ENCODE measurements at regions not wholly inside any gene's neighbourhood (a gene's known extent, or its start where the extent isn't known, plus 50 kb on each side); places are given as distances from the start of the nearest gene placed in this dataset.
"Not testable (repeated sequence)": the region's sequence is repeated elsewhere in the genome, so short reads cannot be mapped to it uniquely, and the experiment has no call there.

GRCh38 chrX:1053600-1053999, 158.8 kb downstream of the CRLF2 start:
- DNase-seq = not testable (repeated sequence)

DNA sequence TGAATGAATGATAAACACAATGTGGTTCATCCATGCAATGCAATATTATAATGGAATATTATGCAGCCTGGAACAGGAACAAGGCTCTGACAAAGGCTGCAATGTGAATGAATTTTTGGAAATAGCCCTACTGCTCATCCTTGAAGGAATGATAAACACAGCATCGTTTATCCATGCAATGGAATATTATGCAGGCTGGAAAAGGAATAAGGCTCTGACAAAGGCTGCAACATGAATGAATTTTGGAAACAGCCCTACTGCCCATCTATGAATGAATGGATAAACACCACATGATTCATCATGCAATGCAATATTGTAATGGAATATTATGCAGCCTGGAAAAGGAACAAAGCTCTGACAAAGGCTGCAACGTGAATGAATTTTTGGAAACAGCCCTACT, 159.4 kb downstream of the CRLF2 start:
- no peak for DNase-seq

- DNase-seq = no peak
Observed at GRCh38 chrX:1052021-1052420, 160.4 kb downstream of the CRLF2 start.

DNA sequence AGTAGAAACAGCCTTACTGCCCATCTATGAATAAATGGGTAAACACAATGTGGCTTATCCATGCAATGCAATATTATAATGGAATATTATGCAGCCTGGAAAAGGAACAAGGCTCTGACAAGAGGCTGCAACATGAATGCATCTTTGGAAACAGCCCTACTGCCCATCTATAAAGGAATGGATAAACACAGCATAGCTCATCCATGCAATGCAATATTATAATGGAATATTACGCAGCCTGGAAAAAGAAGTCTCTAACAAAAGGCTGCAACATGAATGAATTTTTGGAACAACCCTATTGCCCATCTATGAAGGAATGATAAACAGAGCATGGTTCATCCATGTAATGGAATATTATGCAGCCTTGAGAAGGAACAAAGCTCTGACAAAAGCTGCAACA, 161.0 kb downstream of the CRLF2 start:
- no peak for DNase-seq

DNA sequence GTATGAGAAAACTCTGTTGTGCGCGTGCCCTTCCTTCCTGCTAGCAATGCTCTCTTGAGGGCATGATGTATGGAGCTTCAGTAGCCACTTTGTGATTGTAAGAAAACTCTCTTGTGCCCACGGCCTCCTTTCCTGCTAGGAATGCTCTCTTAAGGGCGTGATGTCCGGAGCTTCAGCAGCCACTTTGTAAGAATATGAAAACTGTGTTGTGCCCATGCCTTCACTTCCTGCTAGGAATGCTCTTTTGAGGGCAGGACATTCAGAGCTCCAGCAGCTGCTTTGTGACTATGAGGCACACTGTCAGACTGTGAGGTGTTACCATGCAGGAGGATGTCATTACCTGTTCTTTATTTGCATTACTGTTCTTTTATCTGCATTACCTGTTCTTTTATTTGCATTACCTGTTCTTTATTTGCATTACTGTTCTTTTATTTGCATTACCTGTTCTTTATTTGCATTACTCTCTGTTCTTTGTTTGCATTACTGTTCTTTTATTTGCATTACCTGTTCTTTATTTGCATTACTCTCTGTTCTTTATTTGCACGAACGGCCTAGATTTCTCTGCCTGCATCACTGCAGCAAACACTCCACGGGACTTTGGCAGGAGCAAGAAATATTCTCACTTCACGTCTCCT, 166.7 kb downstream of the CRLF2 start:
- DNase-seq = no peak

- no peak for DNase-seq
Observed at GRCh38 chrX:1041091-1041490, 171.4 kb downstream of the CRLF2 start.

- DNase-seq = not testable (repeated sequence)
Observed at GRCh38 chrX:1035931-1036330, 176.5 kb downstream of the CRLF2 start.

GRCh38 chrX:1035206-1035605, 177.2 kb downstream of the CRLF2 start:
- DNase-seq = no peak

DNA sequence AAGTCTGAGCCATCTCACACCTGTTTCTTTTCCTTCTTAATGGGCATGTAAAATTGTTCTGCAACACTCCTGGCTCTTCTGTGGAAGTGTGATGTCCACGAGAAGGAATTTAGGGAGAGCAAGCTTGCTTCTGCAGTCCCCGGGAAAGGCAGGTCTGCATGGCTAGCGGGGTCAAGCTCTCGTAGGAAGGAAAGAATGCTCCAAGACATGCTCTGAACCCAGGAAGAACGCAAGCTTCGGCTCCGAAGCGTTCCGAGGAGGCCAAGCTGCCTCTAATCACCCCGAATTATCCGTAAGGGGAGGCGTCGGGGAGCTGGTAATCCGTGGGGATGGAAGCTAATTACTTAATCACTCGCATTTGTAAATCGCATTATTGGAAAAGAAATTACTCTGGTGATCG, 177.7 kb downstream of the CRLF2 start:
- no peak for DNase-seq

- no peak for DNase-seq
Observed at GRCh38 chrX:1031521-1032430, 180.7 kb downstream of the CRLF2 start.

DNA sequence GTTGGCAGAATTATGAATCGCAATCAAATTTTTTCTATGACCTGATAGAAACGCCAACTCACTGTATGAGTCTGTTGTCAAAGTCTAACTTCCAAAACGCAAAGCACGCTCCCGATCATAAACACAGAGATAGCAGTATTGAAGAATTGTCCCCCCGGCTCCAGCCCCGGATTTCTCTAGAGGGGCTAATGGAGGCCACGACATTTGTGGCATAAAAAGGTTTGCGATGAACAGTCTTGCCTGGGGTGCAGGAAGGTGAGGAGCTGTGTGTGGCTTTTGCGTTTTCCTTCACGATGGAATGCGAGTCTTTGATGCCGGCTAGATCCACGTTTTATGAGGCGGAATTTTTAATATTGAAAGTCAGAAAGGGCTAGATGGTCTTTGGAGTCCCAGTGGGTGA, 183.0 kb downstream of the CRLF2 start:
- DNase-seq = no peak

DNA sequence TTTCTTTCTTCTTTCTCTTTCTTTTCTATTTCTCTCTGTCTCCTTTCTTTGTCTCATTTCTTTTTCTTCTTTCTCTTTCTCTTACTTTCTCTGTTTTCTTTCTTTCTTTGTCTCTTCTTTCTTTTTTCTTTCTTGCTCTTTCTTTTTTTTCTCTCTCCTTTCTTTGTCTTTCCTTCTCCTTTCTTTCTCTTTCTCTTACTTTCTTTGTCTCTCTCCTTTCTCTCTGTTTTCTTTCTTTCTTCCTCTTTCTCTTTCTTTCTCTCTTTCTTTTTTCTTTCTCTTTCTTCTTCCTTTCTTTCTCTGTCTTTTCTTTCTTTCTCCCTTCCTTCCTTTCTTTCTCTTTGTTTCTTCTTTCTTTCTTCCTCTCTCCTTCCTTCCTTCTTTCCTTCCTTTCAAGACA, 184.8 kb downstream of the CRLF2 start:
- no peak for DNase-seq

DNA sequence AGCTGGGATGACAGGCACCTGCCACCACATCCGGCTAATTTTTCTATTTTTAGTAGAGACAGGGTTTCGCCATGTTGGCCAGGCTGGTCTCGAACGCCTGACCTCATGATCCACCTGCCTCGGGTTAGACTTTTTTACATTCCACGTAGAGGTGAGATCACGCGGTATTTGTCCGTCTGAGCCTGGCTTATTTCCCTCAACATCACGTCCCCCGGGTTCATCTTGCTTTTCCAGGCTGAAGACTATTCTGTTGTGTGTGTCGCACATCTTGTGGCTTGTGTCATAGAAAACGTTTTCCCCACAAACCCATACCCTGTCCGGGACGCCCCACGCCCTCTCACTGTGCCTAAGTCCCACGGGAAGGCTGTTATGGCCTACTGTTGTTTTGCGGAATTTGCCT, 185.3 kb downstream of the CRLF2 start:
- no peak for DNase-seq

DNA sequence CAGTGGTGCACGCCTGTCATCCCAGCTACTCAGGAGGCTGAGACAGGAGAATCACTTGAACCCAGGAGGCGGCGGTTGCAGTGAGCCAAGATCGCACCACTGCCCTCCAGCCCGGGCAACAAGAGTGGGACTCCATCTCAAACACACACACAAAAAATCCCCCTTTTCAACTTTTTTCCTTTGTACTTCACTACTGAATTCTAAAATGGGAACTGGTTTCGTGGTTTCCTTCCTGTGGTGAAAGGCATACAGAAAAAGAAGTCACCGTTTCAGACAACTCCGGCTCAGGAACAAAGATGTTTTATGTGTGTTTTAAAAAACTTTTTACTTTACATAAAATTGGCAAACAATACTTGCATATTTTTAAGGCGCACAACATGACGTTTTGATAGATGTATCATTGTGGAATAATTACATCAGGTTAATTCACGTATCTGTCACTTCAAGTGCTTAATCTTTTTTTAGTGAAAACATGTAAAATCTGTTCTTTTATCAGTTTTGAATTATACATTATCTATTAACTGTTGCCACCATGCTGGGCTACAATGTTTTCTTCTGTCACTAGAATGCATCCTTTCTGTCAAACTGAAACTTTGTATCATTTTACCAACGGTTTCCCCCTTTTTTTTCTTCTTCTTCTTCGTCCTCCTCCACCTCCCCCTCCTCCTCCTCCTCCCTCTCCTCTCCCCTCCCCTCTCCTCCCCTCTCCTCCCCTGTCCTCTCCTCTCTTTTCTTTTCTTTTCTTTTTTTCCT, 186.0 kb downstream of the CRLF2 start:
- no peak for DNase-seq

- DNase-seq = no peak
Observed at GRCh38 chrX:1025413-1025812, 187.0 kb downstream of the CRLF2 start.

DNA sequence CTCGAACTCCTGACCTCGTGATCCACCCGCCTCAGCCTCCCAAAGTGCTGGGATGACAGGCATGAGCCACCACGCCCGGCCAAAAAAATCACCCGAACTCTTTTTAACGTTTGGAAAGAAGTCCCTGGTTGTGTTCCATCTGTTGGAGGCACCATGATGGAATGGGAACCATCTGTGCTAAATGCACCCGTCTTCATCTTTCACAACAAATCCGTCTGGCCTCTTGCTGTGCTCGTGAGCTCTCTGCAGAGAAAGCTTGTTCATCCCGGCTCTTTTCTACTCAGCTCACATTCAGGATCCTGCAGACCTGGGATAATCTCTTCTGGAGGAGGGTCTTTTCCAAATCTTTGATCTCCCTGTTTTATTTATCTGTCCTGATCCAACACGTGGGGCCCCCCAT, 188.8 kb downstream of the CRLF2 start:
- DNase-seq = no peak

- DNase-seq = not testable (repeated sequence)
Observed at GRCh38 chrX:1021314-1021993, 191.0 kb downstream of the CRLF2 start.

DNA sequence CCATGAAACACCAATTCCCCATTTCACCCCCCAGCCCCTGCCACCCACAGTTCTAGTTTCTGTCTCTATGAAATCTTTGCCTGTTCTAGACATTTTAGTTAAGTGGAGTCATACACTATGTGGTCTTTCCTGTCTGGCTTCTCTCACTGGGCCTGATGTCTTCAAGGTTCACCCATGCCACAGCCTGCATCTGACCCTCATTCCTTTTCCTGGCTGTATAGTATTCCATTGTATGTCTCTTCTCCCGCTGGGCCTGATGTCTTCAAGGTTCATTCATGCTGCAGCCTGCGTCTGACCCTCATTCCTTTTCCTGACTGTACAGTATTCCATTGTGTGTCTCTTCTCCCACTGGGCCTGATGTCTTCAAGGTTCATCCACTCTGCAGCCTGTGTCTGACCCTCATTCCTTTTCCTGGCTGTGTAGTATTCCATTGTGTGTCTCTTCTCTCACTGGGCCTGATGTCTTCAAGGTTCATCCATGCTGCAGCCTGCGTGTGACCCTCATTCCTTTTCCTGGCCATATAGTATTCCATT, 191.7 kb downstream of the CRLF2 start:
- no peak for DNase-seq

GRCh38 chrX:1016926-1017325, 195.5 kb downstream of the CRLF2 start:
- DNase-seq = not testable (repeated sequence)

GRCh38 chrX:1016281-1016680, 196.2 kb downstream of the CRLF2 start:
- DNase-seq = not testable (repeated sequence)

GRCh38 chrX:1012678-1013300, 199.7 kb downstream of the CRLF2 start:
- DNase-seq = no peak

DNA sequence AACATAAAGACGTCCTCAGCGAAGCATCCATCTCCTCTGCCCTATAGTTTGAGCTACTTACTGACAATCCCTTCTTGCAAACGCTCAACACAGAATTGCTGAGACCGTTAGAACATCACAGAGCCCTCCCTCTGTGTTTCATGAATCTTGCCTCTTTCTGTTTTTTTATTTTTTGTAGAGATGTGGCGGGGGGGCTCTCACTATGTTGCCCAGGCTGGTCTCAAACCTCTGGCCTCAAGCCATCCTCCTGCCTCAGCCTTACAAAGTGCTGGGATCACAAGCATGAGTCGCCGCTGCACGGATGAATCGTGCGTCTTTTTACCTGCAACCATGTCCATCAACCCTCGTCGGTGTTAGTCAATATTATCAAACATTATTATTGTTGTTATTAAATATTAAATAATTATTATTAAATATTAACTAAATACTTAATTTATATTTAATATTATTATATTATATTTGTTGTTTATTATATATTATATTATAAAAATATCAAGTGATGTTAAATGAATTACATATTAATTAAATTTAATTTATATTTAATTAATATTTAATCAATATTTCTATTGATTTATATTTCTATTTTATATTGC, 200.7 kb downstream of the CRLF2 start:
- DNase-seq = no peak

All from NCI-H1092 (cell line).